Suprapubic skin (tissue), 4 donors: ENCODE measurements at regions not wholly inside any gene's neighbourhood (a gene's known extent, or its start where the extent isn't known, plus 50 kb on each side); places are given as distances from the start of the nearest gene placed in this dataset.

Source experiments
- DNase-seq, 2 donors: peaks; one replicate each; pipeline ENCODE4 v3.0.0-alpha.2; 2019; ENCODE audit warnings: low spot score in 2 of 2
- H3K27ac ChIP-seq: fragments of 200-600 bp; sonication (generic); one replicate; pipeline ENCODE4 v1.5.1; 2019
- H3K27me3 ChIP-seq: fragments of 200-600 bp; sonication (generic); one replicate; pipeline ENCODE4 v1.5.1; 2019
- H3K36me3 ChIP-seq: fragments of 200-600 bp; sonication (generic); one replicate; pipeline ENCODE4 v1.5.1; 2019
- H3K4me1 ChIP-seq: fragments of 200-600 bp; sonication (generic); one replicate; pipeline ENCODE4 v1.5.1; 2019
- H3K4me3 ChIP-seq: fragments of 200-600 bp; sonication (generic); one replicate; pipeline ENCODE4 v1.5.1; 2019; ENCODE audit warnings: mild to moderate bottlenecking
- H3K9me3 ChIP-seq: fragments of 200-600 bp; sonication (generic); one replicate; pipeline ENCODE4 v1.5.1; 2019
- EP300 ChIP-seq: sonication (generic); formaldehyde crosslinking; IDR thresholded peaks from one replicate; pipeline ENCODE4 v1.6.1; 2017; ENCODE audit warnings: antibody characterized with exemption
- POLR2A ChIP-seq, 2 donors: fragments of 450-650 bp; IDR thresholded peaks; one replicate each; pipeline ENCODE4 v1.6.1; 2017; ENCODE audit warnings: antibody characterized with exemption in 2 of 2, mild to moderate bottlenecking in 2 of 2, moderate library complexity in 2 of 2
- POLR2AphosphoS5 ChIP-seq, 3 donors: sonication (generic); formaldehyde crosslinking; IDR thresholded peaks; one replicate each; pipeline ENCODE4 v1.6.1; 2017; ENCODE audit warnings: antibody characterized with exemption in 3 of 3
- WGBS: methylation state at CpG from one replicate; pipeline ENCODE4 v1.1.5; 2018; 5-methylcytosine and 5-hydroxymethylcytosine counted together
- TF ChIP-seq, protein P1 (sequence below), 2 donors: fragments of 200-600 bp in 1 of 2; fragments of 450-650 bp in 1 of 2; sonication (generic) in 1 of 2; IDR thresholded peaks; one replicate each; pipeline ENCODE4 v1.5.1; 2016 to 2019; ENCODE audit warnings: antibody characterized with exemption in 2 of 2, mild to moderate bottlenecking in 1 of 2, moderate library complexity in 1 of 2

GRCh38 chr5:92468295-92468694 lies 1085.2 kb upstream of the ARRDC3 start:
- H3K27ac ChIP-seq, result no peak overlapping the region
- no peaks in the 10 kb centered on the region for H3K4me1 ChIP-seq
- TF ChIP-seq EP300 (no peak), POLR2A (IDR thresholded peaks at IDR 0.05) (no peak), POLR2AphosphoS5 (IDR thresholded peaks at IDR 0.05) (no peak)
- TF ChIP-seq, protein P1, sequence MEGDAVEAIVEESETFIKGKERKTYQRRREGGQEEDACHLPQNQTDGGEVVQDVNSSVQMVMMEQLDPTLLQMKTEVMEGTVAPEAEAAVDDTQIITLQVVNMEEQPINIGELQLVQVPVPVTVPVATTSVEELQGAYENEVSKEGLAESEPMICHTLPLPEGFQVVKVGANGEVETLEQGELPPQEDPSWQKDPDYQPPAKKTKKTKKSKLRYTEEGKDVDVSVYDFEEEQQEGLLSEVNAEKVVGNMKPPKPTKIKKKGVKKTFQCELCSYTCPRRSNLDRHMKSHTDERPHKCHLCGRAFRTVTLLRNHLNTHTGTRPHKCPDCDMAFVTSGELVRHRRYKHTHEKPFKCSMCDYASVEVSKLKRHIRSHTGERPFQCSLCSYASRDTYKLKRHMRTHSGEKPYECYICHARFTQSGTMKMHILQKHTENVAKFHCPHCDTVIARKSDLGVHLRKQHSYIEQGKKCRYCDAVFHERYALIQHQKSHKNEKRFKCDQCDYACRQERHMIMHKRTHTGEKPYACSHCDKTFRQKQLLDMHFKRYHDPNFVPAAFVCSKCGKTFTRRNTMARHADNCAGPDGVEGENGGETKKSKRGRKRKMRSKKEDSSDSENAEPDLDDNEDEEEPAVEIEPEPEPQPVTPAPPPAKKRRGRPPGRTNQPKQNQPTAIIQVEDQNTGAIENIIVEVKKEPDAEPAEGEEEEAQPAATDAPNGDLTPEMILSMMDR (IDR thresholded peaks at IDR 0.05), result no peak
- 17% methylated on average over 4 of the region's 4 CpGs for WGBS
- H3K4me3 ChIP-seq, result no peak overlapping the region
- no peak for DNase-seq
- no peaks in the 10 kb centered on the region for H3K36me3 ChIP-seq
- no peaks in the 10 kb centered on the region for H3K9me3 ChIP-seq
- no peaks in the 10 kb centered on the region for H3K27me3 ChIP-seq

GRCh38 chr5:92467695-92468094 lies 1084.6 kb upstream of the ARRDC3 start:
- no peak overlapping the region for H3K27ac ChIP-seq
- no peaks in the 10 kb centered on the region for H3K36me3 ChIP-seq
- H3K4me1 ChIP-seq, result no peaks in the 10 kb centered on the region
- 63% methylated on average over 3 of the region's 3 CpGs for WGBS
- no peaks in the 10 kb centered on the region for H3K9me3 ChIP-seq
- no peak for DNase-seq
- no peaks in the 10 kb centered on the region for H3K27me3 ChIP-seq
- no peak overlapping the region for H3K4me3 ChIP-seq
- TF ChIP-seq, protein P1 (IDR thresholded peaks at IDR 0.05), result no peak
- TF ChIP-seq POLR2A (IDR thresholded peaks at IDR 0.05) (no peak), EP300 (no peak), POLR2AphosphoS5 (IDR thresholded peaks at IDR 0.05) (no peak)

DNA sequence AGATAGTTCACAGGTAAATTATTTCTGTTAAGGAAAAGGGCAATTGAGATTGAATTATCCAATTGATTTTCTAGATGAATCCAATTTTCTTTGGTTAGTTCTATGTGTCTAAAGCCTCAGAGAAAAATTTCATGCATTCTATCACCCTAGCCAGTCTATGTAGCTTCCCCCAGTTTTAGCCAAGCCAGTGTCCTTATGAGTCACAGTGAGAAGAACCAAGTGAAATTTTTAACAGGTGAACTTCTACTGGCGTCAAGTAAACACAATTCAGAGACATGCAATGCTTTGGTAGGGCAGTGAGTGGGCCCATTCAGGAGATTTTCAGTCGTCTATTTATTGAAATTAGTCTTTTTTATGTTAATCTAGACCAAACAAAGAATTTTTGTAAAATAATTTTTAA lies 1077.4 kb upstream of the ARRDC3 start:
- no peak for TF ChIP-seq POLR2A (IDR thresholded peaks at IDR 0.05)
- no peak for TF ChIP-seq POLR2AphosphoS5 (IDR thresholded peaks at IDR 0.05)
- no peaks in the 10 kb centered on the region for H3K27me3 ChIP-seq
- no peaks in the 10 kb centered on the region for H3K4me1 ChIP-seq
- 63% methylated on average over 2 of the region's 2 CpGs for WGBS
- no peaks in the 10 kb centered on the region for H3K9me3 ChIP-seq
- no peak overlapping the region for H3K4me3 ChIP-seq
- no peak overlapping the region for H3K27ac ChIP-seq
- DNase-seq, result no peak
- no peaks in the 10 kb centered on the region for H3K36me3 ChIP-seq

- Histone ChIP-seq H3K9me3 (no peaks in the 10 kb centered on the region), H3K4me3 (no peak overlapping the region), H3K27ac (no peak overlapping the region), H3K4me1 (no peaks in the 10 kb centered on the region), H3K36me3 (no peaks in the 10 kb centered on the region), H3K27me3 (no peaks in the 10 kb centered on the region)
- 56% methylated on average over 1 of the region's 1 CpG for WGBS
- no peak for TF ChIP-seq POLR2A (IDR thresholded peaks at IDR 0.05)
- no peak for TF ChIP-seq EP300
- TF ChIP-seq, protein P1 (IDR thresholded peaks at IDR 0.05), result no peak
- TF ChIP-seq POLR2AphosphoS5 (IDR thresholded peaks at IDR 0.05), result no peak
- no peak for DNase-seq
These were observed 1076.5 kb upstream of the ARRDC3 start for GRCh38 chr5:92459654-92460053.

DNA sequence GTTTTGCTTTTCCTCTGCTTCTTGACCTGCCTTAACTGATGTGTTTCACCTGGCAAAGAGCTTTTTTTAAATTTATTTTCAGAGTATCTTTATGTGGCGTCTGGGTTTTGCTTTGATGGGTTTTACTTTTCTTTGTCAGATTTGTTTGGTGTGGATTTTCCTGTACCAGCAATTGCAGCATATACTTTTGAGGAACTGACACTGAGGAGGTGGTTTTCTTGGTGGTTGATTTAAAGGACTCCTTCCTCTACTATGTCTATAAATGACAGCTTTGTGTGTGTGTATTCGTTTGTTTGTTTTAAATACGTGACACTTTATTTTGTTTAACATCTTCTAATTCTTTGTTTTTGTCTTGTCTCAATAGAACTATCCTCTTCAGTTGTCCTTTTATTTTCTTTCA lies 1071.9 kb upstream of the ARRDC3 start:
- no peaks in the 10 kb centered on the region for H3K36me3 ChIP-seq
- TF ChIP-seq EP300, result no peak
- TF ChIP-seq, protein P1 (IDR thresholded peaks at IDR 0.05), result no peak
- TF ChIP-seq POLR2AphosphoS5 (IDR thresholded peaks at IDR 0.05), result no peak
- TF ChIP-seq POLR2A (IDR thresholded peaks at IDR 0.05), result no peak
- H3K4me3 ChIP-seq, result no peak overlapping the region
- WGBS, result 75% methylated on average over 3 of the region's 3 CpGs
- H3K4me1 ChIP-seq, result no peaks in the 10 kb centered on the region
- H3K27me3 ChIP-seq, result no peaks in the 10 kb centered on the region
- H3K27ac ChIP-seq, result no peak overlapping the region
- DNase-seq, result no peak
- no peaks in the 10 kb centered on the region for H3K9me3 ChIP-seq

DNA sequence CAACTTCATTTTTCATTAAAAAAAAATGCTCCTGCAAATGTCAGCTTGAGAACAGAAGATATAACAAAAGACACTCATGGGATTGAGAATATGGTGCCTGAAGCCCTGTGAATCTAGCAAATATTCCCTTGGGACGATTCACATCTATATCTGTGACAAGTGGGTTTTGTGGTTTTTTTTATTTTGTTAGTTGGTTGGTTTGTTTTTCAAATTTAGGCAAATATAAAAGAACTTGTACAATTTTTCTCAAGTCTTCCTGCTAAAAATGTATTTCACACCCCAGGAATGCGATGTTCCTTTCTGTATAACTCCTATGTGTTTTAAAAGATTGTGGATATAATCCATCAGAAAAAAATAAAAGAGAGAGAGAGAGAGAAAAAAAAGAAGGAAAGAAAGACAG lies 1061.8 kb upstream of the ARRDC3 start:
- H3K4me3 ChIP-seq, result no peak overlapping the region
- no peaks in the 10 kb centered on the region for H3K27me3 ChIP-seq
- 83% methylated on average over 2 of the region's 2 CpGs for WGBS
- H3K36me3 ChIP-seq, result no peaks in the 10 kb centered on the region
- no peak for DNase-seq
- no peaks in the 10 kb centered on the region for H3K4me1 ChIP-seq
- no peaks in the 10 kb centered on the region for H3K9me3 ChIP-seq
- no peak overlapping the region for H3K27ac ChIP-seq
- TF ChIP-seq POLR2A (IDR thresholded peaks at IDR 0.05) (no peak), EP300 (no peak), POLR2AphosphoS5 (IDR thresholded peaks at IDR 0.05) (no peak)
- TF ChIP-seq, protein P1 (IDR thresholded peaks at IDR 0.05), result no peak
